K562 (cell line): ENCODE measurements at regions not wholly inside any gene's neighbourhood (a gene's known extent, or its start where the extent isn't known, plus 50 kb on each side); places are given as distances from the start of the nearest gene placed in this dataset.

Experiments used
- ATAC-seq: fragments of 200-7000 bp; cut with Tn5 transposase; 3 replicates; pipeline ENCODE4 v1.9.1; 2020; ENCODE audit warnings: moderate library complexity
- BruUV-seq: library from RNA; stranded (reverse); fragments of 400-500 nt; replicated peaks from 2 replicates; lab custom pipeline; 2021; lab: Mats Ljungman, UMichigan
- CTCF ChIA-PET: fragments of 300-600 bp; formaldehyde crosslinking; extraction: SDS; loops from one replicate; lab custom pipeline; 2021; ENCODE audit warnings: low intra/inter-chr PET ratio; lab: Yijun Ruan, JAX
- POLR2A ChIA-PET: fragments of 300-600, 350-650 bp; sonication (Branson Sonifier 250); formaldehyde crosslinking; extraction: SDS; loops from one replicate; lab custom pipeline; 2021; ENCODE audit warnings: antibody characterized with exemption, inconsistent platforms; lab: Yijun Ruan, JAX
- DNase-seq, 4 experiments: peaks; one replicate each; pipeline versions ENCODE4 v3.0.0 to v3.0.0-alpha.2; 2011 to 2018; ENCODE audit warnings: low spot score in 3 of 4, mixed read lengths in 3 of 4; ENCODE audit errors: extremely low read depth in 1 of 4
- FAIRE-seq: peaks from 2 replicates; lab custom pipeline; 2011; peaks lifted over from hg19 to GRCh38; lab: Jason Lieb, UNC
- H2AFZ ChIP-seq: 2 replicates; pipeline ENCODE4 v1.6.0; 2011; ENCODE audit warnings: low read depth, low read length, control low read depth, inconsistent platforms
- H3K27ac ChIP-seq: fragments of 200-600 bp; 3 replicates; pipeline ENCODE4 v1.8.0; 2011; ENCODE audit warnings: low read depth, mild to moderate bottlenecking, control low read depth, inconsistent platforms, low read length, moderate library complexity, mixed read lengths; ENCODE audit errors: extremely low read depth
- H3K27me3 ChIP-seq, 2 experiments: fragments of 300-600 bp in 1 of 2; 2 replicates in 1 of 2; 3 replicates in 1 of 2; pipeline versions ENCODE4 v1.6.0 to v1.8.0; 2011; ENCODE audit warnings: inconsistent platforms in 2 of 2, low read length in 2 of 2, mild to moderate bottlenecking in 1 of 2, mixed read lengths in 1 of 2, moderate library complexity in 1 of 2; ENCODE audit not compliant: control insufficient read depth in 2 of 2, insufficient read depth in 2 of 2
- H3K36me3 ChIP-seq: fragments of 300-600 bp; 3 replicates; pipeline ENCODE4 v1.8.0; 2011; ENCODE audit warnings: mild to moderate bottlenecking, low read length, inconsistent platforms; ENCODE audit not compliant: control insufficient read depth, insufficient read depth
- H3K4me1 ChIP-seq, 2 experiments: fragments of 200-600 bp in 1 of 2; replicated peaks in 1 of 2; 2 replicates in 1 of 2; 3 replicates in 1 of 2; pipeline versions ENCODE4 v1.5.1 to v1.8.0; 2011; ENCODE audit warnings: inconsistent platforms in 2 of 2, low read length in 2 of 2, mild to moderate bottlenecking in 1 of 2, mixed read lengths in 1 of 2, moderate library complexity in 1 of 2; ENCODE audit not compliant: control insufficient read depth in 2 of 2, insufficient read depth in 2 of 2
- H3K4me2 ChIP-seq: 2 replicates; pipeline ENCODE4 v1.6.1; 2011; ENCODE audit warnings: low read length, control low read depth, inconsistent platforms, mixed read lengths; ENCODE audit not compliant: insufficient read depth
- H3K4me3 ChIP-seq: fragments of 200-600 bp; sonication (generic), shearing (Covaris generic); 2 replicates; pipeline ENCODE4 v1.5.1; 2016; ENCODE audit warnings: control low read depth, inconsistent platforms
- H3K79me2 ChIP-seq: fragments of 200-600 bp; 3 replicates; pipeline ENCODE4 v1.8.0; 2011; ENCODE audit warnings: low read length, inconsistent platforms; ENCODE audit not compliant: control insufficient read depth, insufficient read depth
- H3K9ac ChIP-seq, 2 experiments: 2 replicates each; pipeline versions ENCODE4 v1.6.0 to v1.6.1; 2011; ENCODE audit warnings: low read depth in 2 of 2, low read length in 2 of 2, control low read depth in 1 of 2, inconsistent platforms in 1 of 2, mild to moderate bottlenecking in 1 of 2, mixed read lengths in 1 of 2; ENCODE audit not compliant: insufficient read depth in 1 of 2
- H3K9me1 ChIP-seq: one replicate; pipeline ENCODE4 v1.6.0; 2011; ENCODE audit warnings: inconsistent platforms, mild to moderate bottlenecking, low read length, moderate library complexity; ENCODE audit not compliant: control insufficient read depth, insufficient read depth
- H3K9me3 ChIP-seq: replicated peaks from 2 replicates; pipeline ENCODE4 v1.5.1; 2011; ENCODE audit warnings: low read depth, low read length, inconsistent platforms; ENCODE audit not compliant: control insufficient read depth, insufficient read depth
- H4K20me1 ChIP-seq: replicated peaks from 2 replicates; pipeline ENCODE4 v1.6.1; 2011; ENCODE audit warnings: low read length, inconsistent platforms, mixed read lengths; ENCODE audit not compliant: control insufficient read depth, insufficient read depth
- BRF1 ChIP-seq: IDR thresholded peaks from 3 replicates; pipeline ENCODE4 v1.6.1; 2011; ENCODE audit warnings: borderline replicate concordance, mild to moderate bottlenecking; ENCODE audit not compliant: insufficient read length; ENCODE audit errors: extremely low read depth
- FIP1L1 ChIP-seq: fragments of 200-400 bp; formaldehyde crosslinking; IDR thresholded peaks from 2 replicates; pipeline ENCODE4 v1.6.1; 2018; ENCODE audit warnings: mild to moderate bottlenecking, low read depth, low read length; ENCODE audit not compliant: poor library complexity, severe bottlenecking
- HDGF ChIP-seq: fragments of 450-650 bp; IDR thresholded peaks from 2 replicates; pipeline ENCODE4 v1.6.1; 2016
- HNRNPL ChIP-seq: fragments of 200-400 bp; formaldehyde crosslinking; IDR thresholded peaks from 2 replicates; pipeline ENCODE4 v1.6.1; 2017; ENCODE audit warnings: low read depth, mild to moderate bottlenecking, low read length
- HOXB6 ChIP-seq: fragments of 250-450 bp; sonication (Bioruptor Pico); IDR thresholded peaks from 2 replicates; pipeline ENCODE4 v1.5.1; 2022; ENCODE audit warnings: mild to moderate bottlenecking, borderline replicate concordance
- MEIS2 ChIP-seq: fragments of 450-650 bp; IDR thresholded peaks from 2 replicates; pipeline ENCODE4 v1.6.1; 2014; ENCODE audit warnings: mild to moderate bottlenecking; ENCODE audit not compliant: partially characterized antibody
- NCOA1 ChIP-seq: fragments of 450-650 bp; IDR thresholded peaks from 2 replicates; pipeline ENCODE4 v1.6.1; 2016; ENCODE audit warnings: low read depth
- NCOA4 ChIP-seq: fragments of 450-650 bp; IDR thresholded peaks from 2 replicates; pipeline ENCODE4 v1.6.1; 2018; ENCODE audit warnings: mild to moderate bottlenecking; ENCODE audit not compliant: partially characterized antibody
- PHF8 ChIP-seq: fragments of 200-600 bp; sonication (generic); IDR thresholded peaks from 2 replicates; pipeline ENCODE4 v1.6.1; 2012; ENCODE audit warnings: mixed run types, mild to moderate bottlenecking, inconsistent platforms, low read length, moderate library complexity, borderline replicate concordance
- PPARD ChIP-seq: fragments of 250-450 bp; sonication (Bioruptor Pico); IDR thresholded peaks from 2 replicates; pipeline ENCODE4 v1.8.0; 2022; ENCODE audit warnings: inconsistent platforms, mild to moderate bottlenecking, moderate library complexity
- RUNX1 ChIP-seq: sonication (generic); IDR thresholded peaks from 2 replicates; pipeline ENCODE4 v1.6.1; 2016; ENCODE audit warnings: antibody characterized with exemption, low read depth
- SNRNP70 ChIP-seq: fragments of 200-400 bp; formaldehyde crosslinking; optimal IDR thresholded peaks from 2 replicates; pipeline ENCODE3; 2017; ENCODE audit warnings: low read depth, low read length
- SP2 ChIP-seq: IDR thresholded peaks from 2 replicates; pipeline ENCODE4 v1.6.1; 2011; ENCODE audit warnings: mild to moderate bottlenecking, low read depth, low read length, moderate library complexity; ENCODE audit not compliant: poor library complexity, severe bottlenecking; ENCODE audit errors: extremely low read depth
- ZNF217 ChIP-seq: sonication (generic); formaldehyde crosslinking; IDR thresholded peaks from 2 replicates; pipeline ENCODE4 v1.8.0; 2022; ENCODE audit warnings: mild to moderate bottlenecking, missing genetic modification reagents
- ZNF57 ChIP-seq: fragments of 450-650 bp; formaldehyde crosslinking; IDR thresholded peaks from 2 replicates; pipeline ENCODE4 v1.4.0; 2020; ENCODE audit warnings: mild to moderate bottlenecking, moderate library complexity
- ZNF584 ChIP-seq: fragments of 200-800 bp; sonication (Bioruptor generic); IDR thresholded peaks from 2 replicates; pipeline ENCODE4 v1.6.1; 2016; ENCODE audit warnings: low read depth, mild to moderate bottlenecking, missing genetic modification characterization, missing compliant biosample characterization
- ZNF830 ChIP-seq: fragments of 250-450 bp; sonication (Bioruptor Pico); IDR thresholded peaks from 2 replicates; pipeline ENCODE4 v1.5.0; 2021; ENCODE audit warnings: mild to moderate bottlenecking
- in situ Hi-C: fragments of 300-500 bp; cut with MboI; formaldehyde crosslinking; loops from 4 replicates; pipeline ENCODE4 v1.15.0; 2018; ENCODE audit warnings: inconsistent platforms, mixed read lengths
- intact Hi-C: fragments of 100-400 bp; cut with micrococcal nuclease; formaldehyde crosslinking; loops from 2 replicates; pipeline ENCODE4 v1.14.2; 2022
- TF ChIP-seq, protein P1 (sequence below): fragments of 250-450 bp; sonication (Bioruptor Pico); IDR thresholded peaks from 2 replicates; pipeline ENCODE4 v1.8.0; 2022; ENCODE audit warnings: moderate library complexity, mild to moderate bottlenecking, inconsistent platforms
- TF ChIP-seq, protein P2 (sequence below): fragments of 450-650 bp; IDR thresholded peaks from 2 replicates; pipeline ENCODE4 v1.6.1; 2016; ENCODE audit warnings: borderline replicate concordance
- TF ChIP-seq, protein P3 (sequence below): sonication (generic); formaldehyde crosslinking; IDR thresholded peaks from 2 replicates; pipeline ENCODE4 v1.8.0; 2022; ENCODE audit warnings: missing genetic modification reagents, mild to moderate bottlenecking, moderate library complexity, borderline replicate concordance

DNA sequence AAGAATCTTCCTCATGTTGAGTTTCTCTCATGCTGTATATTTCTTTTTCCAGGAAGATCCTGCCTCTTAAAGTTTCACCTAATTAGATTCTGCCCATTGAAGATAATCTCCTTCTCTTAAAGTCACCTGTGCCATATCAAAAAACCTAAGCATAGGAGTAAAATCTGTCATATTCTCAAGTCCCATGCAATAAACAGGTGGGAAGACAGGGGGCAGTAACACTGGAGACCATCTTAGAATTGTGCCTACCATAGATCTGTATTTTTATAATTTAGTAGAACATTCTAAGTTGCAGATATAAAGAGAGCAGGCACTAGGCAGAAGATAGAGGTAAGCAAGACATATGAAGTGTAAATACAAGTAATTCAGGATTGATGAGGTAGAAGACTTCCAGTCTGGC is 763.5 kb upstream of the MANEA start:
- H3K4me3 ChIP-seq = no peak overlapping the region
- ChIA-PET POLR2A (no interaction called here), CTCF (no interaction called here)
- in situ Hi-C loops = no loop called here
- no peaks in the 10 kb centered on the region for H3K79me2 ChIP-seq
- no peaks in the 10 kb centered on the region for H3K4me1 ChIP-seq
- no peak for TF ChIP-seq SP2
- no peak for TF ChIP-seq SNRNP70
- no peak for TF ChIP-seq PHF8
- TF ChIP-seq NCOA1 = no peak
- no peak for TF ChIP-seq BRF1
- TF ChIP-seq HNRNPL = no peak
- TF ChIP-seq ZNF830 (CRISPR knock-in tag) = no peak
- no peak for TF ChIP-seq FIP1L1
- no peak for TF ChIP-seq MEIS2
- TF ChIP-seq, protein P1, sequence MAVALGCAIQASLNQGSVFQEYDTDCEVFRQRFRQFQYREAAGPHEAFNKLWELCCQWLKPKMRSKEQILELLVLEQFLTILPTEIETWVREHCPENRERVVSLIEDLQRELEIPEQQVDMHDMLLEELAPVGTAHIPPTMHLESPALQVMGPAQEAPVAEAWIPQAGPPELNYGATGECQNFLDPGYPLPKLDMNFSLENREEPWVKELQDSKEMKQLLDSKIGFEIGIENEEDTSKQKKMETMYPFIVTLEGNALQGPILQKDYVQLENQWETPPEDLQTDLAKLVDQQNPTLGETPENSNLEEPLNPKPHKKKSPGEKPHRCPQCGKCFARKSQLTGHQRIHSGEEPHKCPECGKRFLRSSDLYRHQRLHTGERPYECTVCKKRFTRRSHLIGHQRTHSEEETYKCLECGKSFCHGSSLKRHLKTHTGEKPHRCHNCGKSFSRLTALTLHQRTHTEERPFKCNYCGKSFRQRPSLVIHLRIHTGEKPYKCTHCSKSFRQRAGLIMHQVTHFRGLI (CRISPR knock-in tag) = no peak
- TF ChIP-seq HDGF = no peak
- no peak for TF ChIP-seq RUNX1
- no peak for TF ChIP-seq HOXB6
- no peak for TF ChIP-seq ZNF57 (CRISPR knock-in tag)
- TF ChIP-seq PPARD (CRISPR knock-in tag) = no peak
- TF ChIP-seq, protein P2, sequence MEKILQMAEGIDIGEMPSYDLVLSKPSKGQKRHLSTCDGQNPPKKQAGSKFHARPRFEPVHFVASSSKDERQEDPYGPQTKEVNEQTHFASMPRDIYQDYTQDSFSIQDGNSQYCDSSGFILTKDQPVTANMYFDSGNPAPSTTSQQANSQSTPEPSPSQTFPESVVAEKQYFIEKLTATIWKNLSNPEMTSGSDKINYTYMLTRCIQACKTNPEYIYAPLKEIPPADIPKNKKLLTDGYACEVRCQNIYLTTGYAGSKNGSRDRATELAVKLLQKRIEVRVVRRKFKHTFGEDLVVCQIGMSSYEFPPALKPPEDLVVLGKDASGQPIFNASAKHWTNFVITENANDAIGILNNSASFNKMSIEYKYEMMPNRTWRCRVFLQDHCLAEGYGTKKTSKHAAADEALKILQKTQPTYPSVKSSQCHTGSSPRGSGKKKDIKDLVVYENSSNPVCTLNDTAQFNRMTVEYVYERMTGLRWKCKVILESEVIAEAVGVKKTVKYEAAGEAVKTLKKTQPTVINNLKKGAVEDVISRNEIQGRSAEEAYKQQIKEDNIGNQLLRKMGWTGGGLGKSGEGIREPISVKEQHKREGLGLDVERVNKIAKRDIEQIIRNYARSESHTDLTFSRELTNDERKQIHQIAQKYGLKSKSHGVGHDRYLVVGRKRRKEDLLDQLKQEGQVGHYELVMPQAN = no peak
- no peak for TF ChIP-seq ZNF217 (CRISPR knock-in tag)
- no peak for TF ChIP-seq NCOA4
- TF ChIP-seq, protein P3, sequence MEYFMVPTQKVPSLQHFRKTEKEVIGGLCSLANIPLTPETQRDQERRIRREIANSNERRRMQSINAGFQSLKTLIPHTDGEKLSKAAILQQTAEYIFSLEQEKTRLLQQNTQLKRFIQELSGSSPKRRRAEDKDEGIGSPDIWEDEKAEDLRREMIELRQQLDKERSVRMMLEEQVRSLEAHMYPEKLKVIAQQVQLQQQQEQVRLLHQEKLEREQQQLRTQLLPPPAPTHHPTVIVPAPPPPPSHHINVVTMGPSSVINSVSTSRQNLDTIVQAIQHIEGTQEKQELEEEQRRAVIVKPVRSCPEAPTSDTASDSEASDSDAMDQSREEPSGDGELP (CRISPR knock-in tag) = no peak
- TF ChIP-seq ZNF584 = no peak
- no peaks in the 10 kb centered on the region for H4K20me1 ChIP-seq
- no peak for DNase-seq
- no peaks in the 10 kb centered on the region; the same call in 1 of the 2 replicates for H3K9me3 ChIP-seq
- no peak for FAIRE-seq
- H3K9me1 ChIP-seq = no peaks in the 10 kb centered on the region
- H2AFZ ChIP-seq = no peak overlapping the region
- no peak overlapping the region for H3K27ac ChIP-seq
- no peaks in the 10 kb centered on the region for H3K36me3 ChIP-seq
- intact Hi-C loops = no loop called here
- no peak for ATAC-seq
- no peak overlapping the region for H3K9ac ChIP-seq
- H3K27me3 ChIP-seq = no peaks in the 10 kb centered on the region
- H3K4me2 ChIP-seq = no peak overlapping the region
- no TSS peak for BruUV-seq
